GM23248 (cell line): ENCODE measurements at regions not wholly inside any gene's neighbourhood (a gene's known extent, or its start where the extent isn't known, plus 50 kb on each side); places are given as distances from the start of the nearest gene placed in this dataset.
A peak's percentile ranks its signal among the peaks of the same experiment; 100 is the strongest.

Source experiments
- DNase-seq: peaks from one replicate; pipeline ENCODE4 v3.0.0-alpha.2; 2015
- H2AFZ ChIP-seq: fragments of 200-600 bp; sonication (generic); 2 replicates; pipeline ENCODE4 v1.6.1; 2016; ENCODE audit warnings: antibody characterized with exemption
- H3F3A ChIP-seq: fragments of 200-600 bp; sonication (generic); 2 replicates; pipeline ENCODE4 v1.6.1; 2016; ENCODE audit warnings: mild to moderate bottlenecking, antibody characterized with exemption, mixed run types; ENCODE audit not compliant: insufficient read depth
- H3K27ac ChIP-seq: fragments of 200-600 bp; sonication (generic); 2 replicates; pipeline ENCODE4 v1.5.1; 2016; ENCODE audit warnings: mild to moderate bottlenecking
- H3K27me3 ChIP-seq: fragments of 200-600 bp; sonication (generic); replicated peaks from 2 replicates; pipeline ENCODE4 v1.6.1; 2016; ENCODE audit warnings: mild to moderate bottlenecking; ENCODE audit not compliant: insufficient read depth
- H3K36me3 ChIP-seq: fragments of 200-600 bp; sonication (generic); 2 replicates; pipeline ENCODE4 v1.6.1; 2016; ENCODE audit warnings: low read depth, mild to moderate bottlenecking
- H3K4me1 ChIP-seq: fragments of 200-600 bp; sonication (generic); 2 replicates; pipeline ENCODE4 v1.6.1; 2016; ENCODE audit warnings: mild to moderate bottlenecking; ENCODE audit not compliant: insufficient read depth
- H3K4me2 ChIP-seq: fragments of 200-600 bp; sonication (generic); one replicate; pipeline ENCODE4 v1.6.1; 2016; ENCODE audit warnings: mild to moderate bottlenecking; ENCODE audit not compliant: unreplicated experiment
- H3K4me3 ChIP-seq: fragments of 200-600 bp; sonication (generic); 2 replicates; pipeline ENCODE4 v1.5.1; 2016; ENCODE audit warnings: mild to moderate bottlenecking
- H3K79me2 ChIP-seq: fragments of 200-600 bp; sonication (generic); 2 replicates; pipeline ENCODE4 v1.6.1; 2016; ENCODE audit warnings: mild to moderate bottlenecking; ENCODE audit not compliant: insufficient read depth
- H3K9ac ChIP-seq: fragments of 200-600 bp; sonication (generic); 2 replicates; pipeline ENCODE4 v1.6.1; 2016; ENCODE audit warnings: mild to moderate bottlenecking
- H3K9me2 ChIP-seq: fragments of 200-600 bp; sonication (generic); 2 replicates; pipeline ENCODE4 v1.6.1; 2016; ENCODE audit warnings: mixed run types, mild to moderate bottlenecking, moderate library complexity; ENCODE audit not compliant: insufficient read depth
- H3K9me3 ChIP-seq: fragments of 200-600 bp; sonication (generic); one replicate; pipeline ENCODE4 v1.6.1; 2017; ENCODE audit warnings: low read depth
- H4K20me1 ChIP-seq: fragments of 200-600 bp; sonication (generic); 2 replicates; pipeline ENCODE4 v1.6.0; 2016; ENCODE audit not compliant: insufficient read depth
- EZH2 ChIP-seq: fragments of 200-600 bp; sonication (generic); IDR thresholded peaks from 2 replicates; pipeline ENCODE4 v1.6.1; 2018; ENCODE audit warnings: antibody characterized with exemption, mild to moderate bottlenecking; ENCODE audit not compliant: insufficient read depth, poor library complexity, severe bottlenecking
- EZH2phosphoT487 ChIP-seq: fragments of 200-600 bp; sonication (generic); IDR thresholded peaks from 2 replicates; pipeline ENCODE4 v1.6.1; 2018; ENCODE audit warnings: antibody characterized with exemption, moderate library complexity, mild to moderate bottlenecking, low read depth; ENCODE audit not compliant: insufficient read depth
- WGBS, 2 experiments: methylation state at CpG; one replicate each; pipeline ENCODE4 v1.1.6; 2015 to 2017; ENCODE audit warnings: low lambda C conversion rate in 2 of 2, low coverage in 1 of 2; ENCODE audit errors: missing lambda C conversion rate in 2 of 2; 5-methylcytosine and 5-hydroxymethylcytosine counted together
- in situ Hi-C: fragments of 300-500 bp; cut with MboI; formaldehyde crosslinking; loops from 2 replicates; pipeline ENCODE4 v1.15.0; 2020

DNA sequence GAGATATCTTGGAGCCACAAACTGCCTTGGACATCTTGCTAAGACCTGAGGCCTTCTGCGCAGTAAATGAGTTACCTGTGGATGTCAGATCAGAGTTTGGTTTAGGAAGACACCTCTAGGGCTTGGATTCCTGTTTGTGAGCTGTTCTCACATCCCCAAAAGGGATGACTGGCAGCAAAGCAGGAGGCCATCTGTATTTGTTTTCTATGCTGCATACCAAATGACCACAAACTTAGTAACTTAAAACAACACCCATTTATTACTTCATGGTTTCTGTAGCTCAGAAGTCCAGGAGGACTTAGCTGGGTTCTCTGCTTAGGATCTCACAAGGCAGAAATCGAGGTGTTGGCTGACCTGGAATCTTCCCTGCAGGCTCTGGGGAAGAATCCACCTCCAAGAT lies 116.7 kb downstream of the UNC5CL start:
- Histone ChIP-seq H4K20me1 (no peaks in the 10 kb centered on the region), H3K4me2 (no peak overlapping the region), H3K4me3 (no peak overlapping the region), H3F3A (no peaks in the 10 kb centered on the region), H3K9ac (no peak overlapping the region), H3K36me3 (no peaks in the 10 kb centered on the region), H3K27me3 (peaks cover 4% of the 10 kb centered on the region; the same call in 1 of the 2 replicates), H3K9me2 (no peaks in the 10 kb centered on the region), H3K4me1 (no peaks in the 10 kb centered on the region), H2AFZ (no peak overlapping the region), H3K79me2 (no peaks in the 10 kb centered on the region), H3K27ac (no peak overlapping the region), H3K9me3 (no peaks in the 10 kb centered on the region)
- TF ChIP-seq EZH2 (no peak), EZH2phosphoT487 (no peak)
- in situ Hi-C loops, result no loop called here
- 53 to 57% methylated on average over 2 of the region's 2 CpGs for WGBS, 2 experiments
- DNase-seq, result peak; percentile 65

DNA sequence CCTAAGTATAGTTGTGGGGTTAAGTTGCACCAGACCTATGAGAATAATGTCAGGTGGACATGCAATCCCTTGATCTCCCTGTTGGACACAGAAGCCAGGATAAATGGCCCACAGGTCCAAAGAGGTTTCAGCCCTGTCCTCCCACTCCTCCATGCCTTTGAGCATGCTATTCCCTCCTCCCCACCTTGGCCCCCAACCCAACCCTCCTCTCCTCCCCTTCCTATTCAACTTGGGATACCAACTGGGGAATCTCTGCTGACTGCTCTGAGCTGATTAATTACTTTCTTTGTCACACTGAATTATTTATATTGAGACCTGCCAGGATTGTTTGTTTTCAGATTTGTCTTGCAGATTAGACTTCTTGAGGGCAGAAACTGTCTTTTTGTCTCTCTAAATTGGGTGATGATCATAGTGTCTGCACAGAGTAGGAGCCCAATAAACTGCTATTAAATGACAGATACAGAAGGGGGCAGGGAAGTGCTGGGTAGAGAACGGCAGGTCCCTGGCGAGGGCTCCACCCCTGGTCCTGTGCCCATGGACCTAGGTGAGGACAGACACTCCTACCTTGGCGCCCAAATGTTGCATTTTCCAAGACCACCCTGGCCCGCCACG lies 120.9 kb downstream of the UNC5CL start:
- no peaks in the 10 kb centered on the region for H3F3A ChIP-seq
- no peak overlapping the region for H3K27ac ChIP-seq
- no peaks in the 10 kb centered on the region for H4K20me1 ChIP-seq
- H3K9me2 ChIP-seq, result no peaks in the 10 kb centered on the region
- no peaks in the 10 kb centered on the region for H3K4me1 ChIP-seq
- no peak overlapping the region for H3K9ac ChIP-seq
- H3K4me3 ChIP-seq, result no peak overlapping the region
- no peak overlapping the region for H3K4me2 ChIP-seq
- in situ Hi-C loops, result no loop called here
- 72 to 80% methylated on average over 5 of the region's 5 CpGs for WGBS, 2 experiments
- H2AFZ ChIP-seq, result no peak overlapping the region
- H3K79me2 ChIP-seq, result no peaks in the 10 kb centered on the region
- H3K27me3 ChIP-seq, result no peaks in the 10 kb centered on the region; the same call in 1 of the 2 replicates
- no peaks in the 10 kb centered on the region for H3K9me3 ChIP-seq
- no peaks in the 10 kb centered on the region for H3K36me3 ChIP-seq
- no peak for DNase-seq
- TF ChIP-seq EZH2phosphoT487, result no peak
- TF ChIP-seq EZH2, result no peak

DNA sequence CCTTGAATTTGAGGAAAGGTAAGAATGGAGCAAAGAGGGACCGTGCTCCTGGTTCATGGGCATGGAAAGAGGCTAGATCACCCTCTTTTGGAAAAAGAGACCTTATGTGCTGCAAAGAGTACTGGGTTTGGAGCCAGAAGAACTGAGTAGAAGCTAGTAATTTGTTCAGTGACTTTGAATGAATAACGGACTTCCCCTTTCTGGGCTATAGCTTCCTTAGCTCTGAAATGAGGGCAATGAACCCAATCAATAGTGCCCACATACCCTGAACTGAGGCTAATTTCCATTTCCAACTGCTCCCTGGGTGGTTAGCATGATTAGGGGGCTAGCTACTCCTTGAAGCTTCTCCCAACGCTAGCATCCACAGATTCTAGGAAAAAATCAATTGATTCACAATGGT lies 121.4 kb downstream of the UNC5CL start:
- in situ Hi-C loops, result no loop called here
- H3K27me3 ChIP-seq, result no peaks in the 10 kb centered on the region; the same call in 1 of the 2 replicates
- no peak for TF ChIP-seq EZH2phosphoT487
- no peak for TF ChIP-seq EZH2
- WGBS, 2 experiments, result 83 to 93% methylated on average over 3 of the region's 3 CpGs
- H3K79me2 ChIP-seq, result no peaks in the 10 kb centered on the region
- no peak overlapping the region for H3K4me2 ChIP-seq
- no peak overlapping the region for H3K9ac ChIP-seq
- no peak overlapping the region for H2AFZ ChIP-seq
- H4K20me1 ChIP-seq, result no peaks in the 10 kb centered on the region
- no peaks in the 10 kb centered on the region for H3K4me1 ChIP-seq
- no peak overlapping the region for H3K27ac ChIP-seq
- no peaks in the 10 kb centered on the region for H3K9me2 ChIP-seq
- no peak for DNase-seq
- H3K36me3 ChIP-seq, result no peaks in the 10 kb centered on the region
- no peaks in the 10 kb centered on the region for H3F3A ChIP-seq
- no peak overlapping the region for H3K4me3 ChIP-seq
- no peaks in the 10 kb centered on the region for H3K9me3 ChIP-seq

DNA sequence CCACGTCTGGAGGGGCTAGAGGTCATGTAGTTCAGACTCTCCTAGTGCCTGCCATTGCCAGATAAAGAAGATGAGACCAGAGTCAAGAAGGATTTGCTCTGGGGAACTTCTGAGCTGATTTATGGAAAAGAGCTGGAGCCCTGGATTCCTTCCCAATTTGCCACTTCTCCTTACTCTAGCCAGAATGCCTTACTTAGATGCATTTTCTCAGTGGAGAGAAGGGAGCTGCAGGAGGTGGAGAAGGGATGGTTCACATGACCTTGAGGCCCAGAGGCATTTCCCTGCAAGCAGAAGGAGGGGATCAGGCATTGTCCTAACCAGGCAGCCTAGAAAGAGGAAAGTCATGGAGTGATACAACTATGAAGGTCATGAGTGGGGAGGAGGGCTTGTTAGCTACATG lies 122.2 kb downstream of the UNC5CL start:
- Histone ChIP-seq H2AFZ (no peak overlapping the region), H3K79me2 (no peaks in the 10 kb centered on the region), H3K9ac (no peak overlapping the region), H3K36me3 (no peaks in the 10 kb centered on the region), H3K4me2 (no peak overlapping the region), H4K20me1 (no peaks in the 10 kb centered on the region), H3K4me3 (no peak overlapping the region), H3K9me3 (no peaks in the 10 kb centered on the region), H3K4me1 (no peaks in the 10 kb centered on the region), H3K27me3 (no peaks in the 10 kb centered on the region; the same call in 1 of the 2 replicates), H3K9me2 (no peaks in the 10 kb centered on the region), H3K27ac (no peak overlapping the region), H3F3A (no peaks in the 10 kb centered on the region)
- DNase-seq, result no peak
- 0 to 16% methylated on average over 1 of the region's 1 CpG for WGBS, 2 experiments
- no peak for TF ChIP-seq EZH2phosphoT487
- TF ChIP-seq EZH2, result no peak
- in situ Hi-C loops, result no loop called here

DNA sequence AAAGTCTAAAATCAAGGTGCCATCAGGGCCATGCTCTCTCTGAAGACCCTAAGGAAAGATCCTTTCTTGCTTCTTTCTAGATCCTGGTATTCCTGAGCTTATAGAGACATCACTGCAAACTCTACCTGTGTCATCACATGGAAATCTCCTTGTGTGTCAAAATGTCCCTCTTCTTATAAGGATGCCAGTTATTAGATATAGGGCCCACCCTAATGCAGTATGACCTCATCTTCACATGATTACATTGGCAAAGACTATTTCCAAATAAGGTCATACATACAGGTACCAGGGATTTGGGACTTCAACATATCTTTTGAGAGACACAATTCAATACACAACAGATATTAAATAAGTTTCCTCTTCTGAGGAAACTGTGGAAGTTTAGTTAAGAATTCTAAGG lies 123.9 kb downstream of the UNC5CL start:
- Histone ChIP-seq H3K27me3 (no peaks in the 10 kb centered on the region; the same call in 1 of the 2 replicates), H3K9me3 (no peaks in the 10 kb centered on the region), H3K9me2 (no peaks in the 10 kb centered on the region), H4K20me1 (no peaks in the 10 kb centered on the region), H3K79me2 (no peaks in the 10 kb centered on the region), H2AFZ (no peak overlapping the region), H3K27ac (no peak overlapping the region), H3K9ac (no peak overlapping the region), H3K36me3 (no peaks in the 10 kb centered on the region), H3K4me1 (no peaks in the 10 kb centered on the region), H3K4me3 (no peak overlapping the region), H3F3A (no peaks in the 10 kb centered on the region), H3K4me2 (no peak overlapping the region)
- TF ChIP-seq EZH2phosphoT487 (no peak), EZH2 (no peak)
- no peak for DNase-seq
- in situ Hi-C loops, result no loop called here
